Hepatocyte (in vitro differentiated cells): ENCODE measurements at regions not wholly inside any gene's neighbourhood (a gene's known extent, or its start where the extent isn't known, plus 50 kb on each side); places are given as distances from the start of the nearest gene placed in this dataset.

Experiments used
- DNase-seq: peaks from one replicate; pipeline ENCODE4 v3.0.0-alpha.2; 2016; ENCODE audit warnings: low spot score
- H2AFZ ChIP-seq: fragments of 200-600 bp; sonication (generic); 2 replicates; pipeline ENCODE4 v1.6.0; 2016; ENCODE audit warnings: antibody characterized with exemption, mild to moderate bottlenecking
- H3K27ac ChIP-seq: fragments of 200-600 bp; sonication (generic); 2 replicates; pipeline ENCODE4 v1.5.1; 2016; ENCODE audit warnings: mild to moderate bottlenecking
- H3K27me3 ChIP-seq: fragments of 200-600 bp; sonication (generic); 2 replicates; pipeline ENCODE4 v1.6.1; 2016
- H3K36me3 ChIP-seq: fragments of 200-600 bp; sonication (generic); replicated peaks from 2 replicates; pipeline ENCODE4 v1.5.1; 2016; ENCODE audit warnings: low read depth; ENCODE audit not compliant: insufficient read depth
- H3K4me1 ChIP-seq: fragments of 200-600 bp; sonication (generic); 2 replicates; pipeline ENCODE4 v1.5.1; 2016; ENCODE audit warnings: mild to moderate bottlenecking, moderate library complexity; ENCODE audit not compliant: insufficient read depth
- H3K4me2 ChIP-seq: fragments of 200-600 bp; sonication (generic); 2 replicates; pipeline ENCODE4 v1.6.0; 2016
- H3K4me3 ChIP-seq: fragments of 200-600 bp; sonication (generic); 2 replicates; pipeline ENCODE4 v1.5.1; 2016; ENCODE audit warnings: mild to moderate bottlenecking
- H3K79me2 ChIP-seq: fragments of 200-600 bp; sonication (generic); 2 replicates; pipeline ENCODE4 v1.6.0; 2017; ENCODE audit warnings: mild to moderate bottlenecking
- H3K9me2 ChIP-seq: fragments of 200-600 bp; sonication (generic); replicated peaks from 2 replicates; pipeline ENCODE4 v1.6.0; 2017; ENCODE audit warnings: mild to moderate bottlenecking; ENCODE audit not compliant: insufficient read depth
- H3K9me3 ChIP-seq: fragments of 200-600 bp; sonication (generic); 2 replicates; pipeline ENCODE4 v1.5.1; 2016; ENCODE audit warnings: low read depth, mild to moderate bottlenecking
- H4K20me1 ChIP-seq: fragments of 200-600 bp; sonication (generic); 2 replicates; pipeline ENCODE4 v1.6.0; 2016; ENCODE audit warnings: mild to moderate bottlenecking; ENCODE audit not compliant: insufficient read depth, poor library complexity, severe bottlenecking
- CTCF ChIP-seq: fragments of 200-600 bp; sonication (generic); IDR thresholded peaks from 2 replicates; pipeline ENCODE4 v1.5.1; 2016; ENCODE audit warnings: antibody characterized with exemption, mild to moderate bottlenecking; ENCODE audit not compliant: poor library complexity
- EZH2 ChIP-seq: fragments of 200-600 bp; sonication (generic); IDR thresholded peaks from 2 replicates; pipeline ENCODE4 v1.6.1; 2016; ENCODE audit warnings: antibody characterized with exemption, mild to moderate bottlenecking, borderline replicate concordance
- EZH2phosphoT487 ChIP-seq: fragments of 200-600 bp; sonication (generic); IDR thresholded peaks from one replicate; pipeline ENCODE4 v1.6.1; 2018; ENCODE audit warnings: antibody characterized with exemption, mild to moderate bottlenecking, low read depth, moderate library complexity; ENCODE audit not compliant: unreplicated experiment, severe bottlenecking
- WGBS: methylation state at CpG from one replicate; pipeline ENCODE4 v1.1.6; 2016; ENCODE audit warnings: low lambda C conversion rate; ENCODE audit errors: missing lambda C conversion rate; 5-methylcytosine and 5-hydroxymethylcytosine counted together

GRCh38 chr2:215530191-215530968 lies 94.5 kb upstream of the FN1 start:
- H3K4me1 ChIP-seq, result peaks cover 5% of the 10 kb centered on the region
- no peak overlapping the region for H3K4me2 ChIP-seq
- peak overlapping the region; percentile 60 for H3K27ac ChIP-seq
- H3K79me2 ChIP-seq, result no peaks in the 10 kb centered on the region
- H3K27me3 ChIP-seq, result no peaks in the 10 kb centered on the region
- DNase-seq, result no peak
- no peaks in the 10 kb centered on the region for H3K36me3 ChIP-seq
- no peak overlapping the region for H2AFZ ChIP-seq
- no peaks in the 10 kb centered on the region for H3K9me3 ChIP-seq
- TF ChIP-seq EZH2phosphoT487 (no peak), EZH2 (no peak), CTCF (no peak)
- no peaks in the 10 kb centered on the region for H3K9me2 ChIP-seq
- WGBS, result 87% methylated on average over 4 of the region's 4 CpGs
- no peak overlapping the region for H3K4me3 ChIP-seq
- H4K20me1 ChIP-seq, result no peaks in the 10 kb centered on the region

DNA sequence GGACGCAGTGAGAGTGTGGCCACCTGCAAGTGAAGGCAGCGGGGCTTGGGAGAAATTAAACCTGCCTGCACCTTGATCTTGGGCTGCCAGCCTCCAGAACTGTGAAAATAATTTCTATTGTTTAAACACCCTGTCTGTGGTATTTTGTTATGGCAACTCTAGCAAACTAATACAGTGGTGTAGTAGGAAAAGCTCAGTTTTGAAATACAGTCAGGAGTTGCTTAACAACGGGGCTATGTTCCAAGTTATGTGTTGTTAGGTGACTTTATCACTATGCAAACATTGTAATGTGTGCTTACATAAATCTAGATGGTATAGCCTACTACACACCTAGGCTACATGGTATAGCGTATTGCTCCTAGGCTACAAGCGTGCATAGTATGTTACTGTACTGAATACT lies 93.4 kb upstream of the FN1 start:
- no peaks in the 10 kb centered on the region for H3K79me2 ChIP-seq
- no peaks in the 10 kb centered on the region for H3K9me2 ChIP-seq
- TF ChIP-seq EZH2phosphoT487 (no peak), EZH2 (no peak), CTCF (no peak)
- H3K9me3 ChIP-seq, result no peaks in the 10 kb centered on the region
- H4K20me1 ChIP-seq, result no peaks in the 10 kb centered on the region
- no peak for DNase-seq
- 68% methylated on average over 5 of the region's 5 CpGs for WGBS
- H2AFZ ChIP-seq, result no peak overlapping the region
- peaks cover 5% of the 10 kb centered on the region for H3K4me1 ChIP-seq
- no peaks in the 10 kb centered on the region for H3K36me3 ChIP-seq
- no peak overlapping the region for H3K4me2 ChIP-seq
- H3K27ac ChIP-seq, result peak overlapping the region; percentile 47
- no peaks in the 10 kb centered on the region for H3K27me3 ChIP-seq
- H3K4me3 ChIP-seq, result no peak overlapping the region

DNA sequence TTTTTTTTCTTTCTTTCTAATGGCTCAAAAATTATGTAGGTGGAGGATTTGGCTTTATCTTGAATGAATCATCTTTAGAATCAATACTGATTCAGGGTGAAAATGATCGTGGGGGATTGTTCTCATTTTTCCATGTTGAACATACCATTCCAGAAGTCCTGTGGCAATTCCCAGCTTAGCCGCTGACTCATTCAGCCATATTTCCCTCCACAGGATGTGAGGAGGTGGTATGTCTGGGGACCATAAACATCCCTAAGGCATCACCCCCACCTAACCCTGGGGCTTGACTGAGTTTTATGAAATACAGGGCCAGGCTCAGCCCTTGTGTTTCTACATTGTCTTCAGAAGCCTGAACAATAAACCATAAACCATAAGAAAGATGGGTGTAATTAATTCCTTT lies 92.7 kb upstream of the FN1 start:
- H3K79me2 ChIP-seq, result no peaks in the 10 kb centered on the region
- H3K4me3 ChIP-seq, result no peak overlapping the region
- H4K20me1 ChIP-seq, result no peaks in the 10 kb centered on the region
- 74% methylated on average over 2 of the region's 2 CpGs for WGBS
- peaks cover 5% of the 10 kb centered on the region for H3K4me1 ChIP-seq
- no peaks in the 10 kb centered on the region for H3K36me3 ChIP-seq
- H3K9me2 ChIP-seq, result no peaks in the 10 kb centered on the region
- H3K9me3 ChIP-seq, result no peaks in the 10 kb centered on the region
- DNase-seq, result peak; percentile 10
- peak overlapping the region; percentile 47 for H3K27ac ChIP-seq
- H2AFZ ChIP-seq, result no peak overlapping the region
- TF ChIP-seq EZH2phosphoT487 (no peak), EZH2 (no peak), CTCF (no peak)
- no peak overlapping the region for H3K4me2 ChIP-seq
- H3K27me3 ChIP-seq, result no peaks in the 10 kb centered on the region

GRCh38 chr2:215527736-215528135 lies 91.9 kb upstream of the FN1 start:
- Histone ChIP-seq H4K20me1 (no peaks in the 10 kb centered on the region), H3K9me3 (no peaks in the 10 kb centered on the region), H2AFZ (no peak overlapping the region), H3K27ac (no peak overlapping the region), H3K4me2 (no peak overlapping the region), H3K36me3 (no peaks in the 10 kb centered on the region), H3K79me2 (no peaks in the 10 kb centered on the region), H3K9me2 (no peaks in the 10 kb centered on the region), H3K27me3 (no peaks in the 10 kb centered on the region), H3K4me1 (peaks cover 5% of the 10 kb centered on the region), H3K4me3 (no peak overlapping the region)
- no peak for TF ChIP-seq EZH2
- no peak for TF ChIP-seq CTCF
- TF ChIP-seq EZH2phosphoT487, result no peak
- no peak for DNase-seq
- WGBS, result 77% methylated on average over 1 of the region's 1 CpG
